ENCODE measurements at regions not wholly inside any gene's neighbourhood (a gene's known extent, or its start where the extent isn't known, plus 50 kb on each side); places are given as distances from the start of the nearest gene placed in this dataset.
"Not testable (repeated sequence)": the region's sequence is repeated elsewhere in the genome, so short reads cannot be mapped to it uniquely, and the experiment has no call there.

- no peak overlapping the region for H3K9ac ChIP-seq (ENCODE audit: insufficient read length)
- no peak overlapping the region for H3K27ac ChIP-seq
- H3K4me3 ChIP-seq: no peak overlapping the region
- TF ChIP-seq FOXP2 (optimal IDR thresholded peaks at IDR 0.05; ENCODE audit: control extremely low read depth, extremely low read length, insufficient read depth): no peak
- no peak for TF ChIP-seq EZH2 (IDR thresholded peaks at IDR 0.05)
- TF ChIP-seq POLR2AphosphoS5 (IDR thresholded peaks at IDR 0.05; ENCODE audit: borderline replicate concordance, low read depth, low read length): no peak
- no peak for DNase-seq (ENCODE audit: low read depth, low spot score)
- no peaks in the 10 kb centered on the region for H3K9me3 ChIP-seq (ENCODE audit: low read depth, low read length)
- H3K36me3 ChIP-seq (ENCODE audit: insufficient read depth, low read length): no peaks in the 10 kb centered on the region
Measured at GRCh38 chr10:90226517-90226916, 525.1 kb downstream of the KIF20B start.

- no peaks in the 10 kb centered on the region for H3K9me3 ChIP-seq (ENCODE audit: low read depth, low read length)
- no peak overlapping the region for H3K27ac ChIP-seq
- TF ChIP-seq FOXP2 (optimal IDR thresholded peaks at IDR 0.05; ENCODE audit: control extremely low read depth, extremely low read length, insufficient read depth) (no peak), EZH2 (IDR thresholded peaks at IDR 0.05) (no peak)
- no peak overlapping the region for H3K4me3 ChIP-seq
- no peak for DNase-seq (ENCODE audit: low read depth, low spot score)
- H3K36me3 ChIP-seq (ENCODE audit: insufficient read depth, low read length): no peaks in the 10 kb centered on the region
- no peak overlapping the region for H3K9ac ChIP-seq (ENCODE audit: insufficient read length)
Measured at GRCh38 chr10:90227217-90227656, 525.8 kb downstream of the KIF20B start.

GRCh38 chr10:90227786-90228185, 526.4 kb downstream of the KIF20B start:
- no peak overlapping the region for H3K27ac ChIP-seq
- no peak overlapping the region for H3K4me3 ChIP-seq
- TF ChIP-seq POLR2AphosphoS5 (IDR thresholded peaks at IDR 0.05; ENCODE audit: borderline replicate concordance, low read depth, low read length): no peak
- TF ChIP-seq FOXP2 (optimal IDR thresholded peaks at IDR 0.05; ENCODE audit: control extremely low read depth, extremely low read length, insufficient read depth): no peak
- TF ChIP-seq EZH2 (IDR thresholded peaks at IDR 0.05): no peak
- no peak for DNase-seq (ENCODE audit: low read depth, low spot score)
- no peak overlapping the region for H3K9ac ChIP-seq (ENCODE audit: insufficient read length)
- H3K36me3 ChIP-seq (ENCODE audit: insufficient read depth, low read length): no peaks in the 10 kb centered on the region
- no peaks in the 10 kb centered on the region for H3K9me3 ChIP-seq (ENCODE audit: low read depth, low read length)

GRCh38 chr10:90229486-90229885, 528.1 kb downstream of the KIF20B start:
- H3K9ac ChIP-seq (ENCODE audit: insufficient read length): no peak overlapping the region
- H3K9me3 ChIP-seq (ENCODE audit: low read depth, low read length): no peaks in the 10 kb centered on the region
- no peak overlapping the region for H3K4me3 ChIP-seq
- H3K27ac ChIP-seq: no peak overlapping the region
- H3K36me3 ChIP-seq (ENCODE audit: insufficient read depth, low read length): no peaks in the 10 kb centered on the region
- DNase-seq (ENCODE audit: low read depth, low spot score): no peak
- no peak for TF ChIP-seq POLR2AphosphoS5 (IDR thresholded peaks at IDR 0.05; ENCODE audit: borderline replicate concordance, low read depth, low read length)
- TF ChIP-seq FOXP2 (optimal IDR thresholded peaks at IDR 0.05; ENCODE audit: control extremely low read depth, extremely low read length, insufficient read depth): no peak
- no peak for TF ChIP-seq EZH2 (IDR thresholded peaks at IDR 0.05)

- not testable (repeated sequence) for DNase-seq (ENCODE audit: low read depth, low spot score); H3K9ac ChIP-seq (ENCODE audit: insufficient read length); H3K9me3 ChIP-seq (ENCODE audit: low read depth, low read length); H3K4me3 ChIP-seq; H3K36me3 ChIP-seq (ENCODE audit: insufficient read depth, low read length); H3K27ac ChIP-seq
Measured at GRCh38 chr10:90233805-90234204, 532.4 kb downstream of the KIF20B start.

GRCh38 chr10:90245623-90246022, 544.2 kb downstream of the KIF20B start:
- H3K27ac ChIP-seq: no peak overlapping the region
- H3K9ac ChIP-seq (ENCODE audit: insufficient read length): no peak overlapping the region
- TF ChIP-seq EZH2 (IDR thresholded peaks at IDR 0.05) (no peak), FOXP2 (optimal IDR thresholded peaks at IDR 0.05; ENCODE audit: control extremely low read depth, extremely low read length, insufficient read depth) (no peak), POLR2AphosphoS5 (IDR thresholded peaks at IDR 0.05; ENCODE audit: borderline replicate concordance, low read depth, low read length) (no peak)
- DNase-seq (ENCODE audit: low read depth, low spot score): no peak
- no peaks in the 10 kb centered on the region for H3K9me3 ChIP-seq (ENCODE audit: low read depth, low read length)
- H3K36me3 ChIP-seq (ENCODE audit: insufficient read depth, low read length): no peaks in the 10 kb centered on the region
- no peak overlapping the region for H3K4me3 ChIP-seq

- H3K9me3 ChIP-seq (ENCODE audit: low read depth, low read length); DNase-seq (ENCODE audit: low read depth, low spot score); H3K27ac ChIP-seq; H3K36me3 ChIP-seq (ENCODE audit: insufficient read depth, low read length); H3K9ac ChIP-seq (ENCODE audit: insufficient read length); H3K4me3 ChIP-seq: not testable (repeated sequence)
Measured at GRCh38 chr10:90250784-90251183, 549.4 kb downstream of the KIF20B start.

- DNase-seq (ENCODE audit: low read depth, low spot score): no peak
- TF ChIP-seq EZH2 (IDR thresholded peaks at IDR 0.05): no peak
- no peaks in the 10 kb centered on the region for H3K36me3 ChIP-seq (ENCODE audit: insufficient read depth, low read length)
- H3K9ac ChIP-seq (ENCODE audit: insufficient read length): no peak overlapping the region
- H3K4me3 ChIP-seq: no peak overlapping the region
- H3K9me3 ChIP-seq (ENCODE audit: low read depth, low read length): no peaks in the 10 kb centered on the region
- no peak overlapping the region for H3K27ac ChIP-seq
Measured at GRCh38 chr10:90269699-90270098, 568.3 kb downstream of the KIF20B start.

- TF ChIP-seq FOXP2 (optimal IDR thresholded peaks at IDR 0.05; ENCODE audit: control extremely low read depth, extremely low read length, insufficient read depth) (no peak), EZH2 (IDR thresholded peaks at IDR 0.05) (no peak), POLR2AphosphoS5 (IDR thresholded peaks at IDR 0.05; ENCODE audit: borderline replicate concordance, low read depth, low read length) (no peak)
- Histone ChIP-seq H3K27ac (no peak overlapping the region), H3K9me3 (ENCODE audit: low read depth, low read length) (no peaks in the 10 kb centered on the region), H3K9ac (ENCODE audit: insufficient read length) (no peak overlapping the region), H3K4me3 (no peak overlapping the region), H3K36me3 (ENCODE audit: insufficient read depth, low read length) (no peaks in the 10 kb centered on the region)
- DNase-seq (ENCODE audit: low read depth, low spot score): no peak
Measured at GRCh38 chr10:90274721-90275468, 573.5 kb downstream of the KIF20B start.
